ENCODE measurements at regions not wholly inside any gene's neighbourhood (a gene's known extent, or its start where the extent isn't known, plus 50 kb on each side); places are given as distances from the start of the nearest gene placed in this dataset.

DNA sequence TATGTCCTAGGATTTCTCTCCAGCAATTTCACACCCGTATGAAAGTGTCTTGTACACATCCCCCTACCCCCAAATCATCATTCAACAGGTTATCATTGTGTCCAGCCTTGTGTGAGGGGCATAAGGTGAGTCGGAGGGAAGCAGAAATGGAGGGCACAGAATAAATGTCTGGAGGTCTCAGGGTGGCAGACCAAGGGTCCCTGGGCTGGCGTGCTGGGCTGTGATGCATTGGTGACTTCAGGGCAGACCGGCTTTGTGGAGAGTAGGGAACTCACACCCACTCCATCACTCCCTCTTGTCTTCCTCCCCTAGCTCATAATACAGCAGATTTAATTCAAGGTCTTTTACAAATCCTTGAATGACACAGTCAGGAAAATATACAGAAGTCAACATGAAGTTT is 191.7 kb upstream of the PMEPA1 start (continued):
- TF ChIP-seq NRF1 (IDR thresholded peaks at IDR 0.05; ENCODE audit: low read depth, low read length) (no peak), GABPA (IDR thresholded peaks at IDR 0.05; ENCODE audit: borderline replicate concordance, insufficient read depth, low read length) (no peak), SP4 (IDR thresholded peaks at IDR 0.05; ENCODE audit: low read length) (no peak)

Data from H1 (cell line).